Nephron progenitor cell (in vitro differentiated cells): ENCODE measurements at regions not wholly inside any gene's neighbourhood (a gene's known extent, or its start where the extent isn't known, plus 50 kb on each side); places are given as distances from the start of the nearest gene placed in this dataset.
"Not testable (repeated sequence)": the region's sequence is repeated elsewhere in the genome, so short reads cannot be mapped to it uniquely, and the experiment has no call there.

ENCODE experiments used
- DNase-seq: peaks from one replicate; pipeline ENCODE4 v3.0.0; 2021
- H3K27ac Mint-ChIP-seq: 2 replicates; pipeline ENCODE4 v1.8.0; 2021; ENCODE audit warnings: mild to moderate bottlenecking, moderate library complexity, mixed read lengths
- H3K27me3 Mint-ChIP-seq: 2 replicates; pipeline ENCODE4 v1.8.0; 2021; ENCODE audit warnings: mild to moderate bottlenecking, low read depth, mixed read lengths; ENCODE audit not compliant: poor library complexity
- H3K36me3 Mint-ChIP-seq: 2 replicates; pipeline ENCODE4 v1.8.0; 2021; ENCODE audit warnings: low read depth, mixed read lengths
- H3K4me1 Mint-ChIP-seq: 2 replicates; pipeline ENCODE4 v1.8.0; 2021; ENCODE audit warnings: mixed read lengths
- H3K4me3 Mint-ChIP-seq: 2 replicates; pipeline ENCODE4 v1.8.0; 2021; ENCODE audit warnings: mild to moderate bottlenecking, moderate library complexity, mixed read lengths
- H3K9me3 Mint-ChIP-seq: 2 replicates; pipeline ENCODE4 v1.8.0; 2021; ENCODE audit warnings: mild to moderate bottlenecking, moderate library complexity, mixed read lengths
- TF ChIP-seq, protein P1 (sequence below): fragments of 200-600 bp; sonication (generic); IDR thresholded peaks from 2 replicates; pipeline ENCODE4 v1.5.0; 2021; ENCODE audit warnings: antibody characterized with exemption

DNA sequence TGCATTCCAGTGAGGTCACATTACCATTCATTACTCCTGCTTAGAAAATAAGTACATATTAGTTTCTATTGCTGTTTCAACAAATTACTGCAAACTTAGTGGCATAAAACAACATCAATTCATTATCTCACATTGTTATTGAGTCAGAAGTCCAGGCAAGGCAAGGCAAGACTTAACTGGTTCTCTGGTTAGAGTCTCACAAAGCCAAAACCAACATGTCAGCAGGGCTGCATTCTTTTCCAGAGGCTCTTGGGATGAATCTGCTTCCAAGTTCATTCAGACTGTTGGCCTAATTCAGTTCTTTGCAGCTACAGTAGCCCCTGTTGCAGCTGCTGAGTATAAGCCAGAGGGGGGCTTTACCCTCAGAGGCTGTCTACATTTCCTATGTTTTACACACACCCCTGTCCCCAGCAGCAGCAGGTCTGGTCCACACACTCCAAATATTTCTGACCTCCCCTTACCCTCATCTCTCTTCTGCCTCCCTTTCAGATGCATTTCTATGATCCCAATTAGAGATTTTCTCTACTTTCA is 892.1 kb upstream of the EPHA5 start:
- Mint-ChIP-seq H3K27ac (no peak overlapping the region), H3K27me3 (no peaks in the 10 kb centered on the region), H3K4me3 (no peak overlapping the region), H3K4me1 (no peaks in the 10 kb centered on the region), H3K36me3 (no peaks in the 10 kb centered on the region), H3K9me3 (no peaks in the 10 kb centered on the region)
- TF ChIP-seq, protein P1, sequence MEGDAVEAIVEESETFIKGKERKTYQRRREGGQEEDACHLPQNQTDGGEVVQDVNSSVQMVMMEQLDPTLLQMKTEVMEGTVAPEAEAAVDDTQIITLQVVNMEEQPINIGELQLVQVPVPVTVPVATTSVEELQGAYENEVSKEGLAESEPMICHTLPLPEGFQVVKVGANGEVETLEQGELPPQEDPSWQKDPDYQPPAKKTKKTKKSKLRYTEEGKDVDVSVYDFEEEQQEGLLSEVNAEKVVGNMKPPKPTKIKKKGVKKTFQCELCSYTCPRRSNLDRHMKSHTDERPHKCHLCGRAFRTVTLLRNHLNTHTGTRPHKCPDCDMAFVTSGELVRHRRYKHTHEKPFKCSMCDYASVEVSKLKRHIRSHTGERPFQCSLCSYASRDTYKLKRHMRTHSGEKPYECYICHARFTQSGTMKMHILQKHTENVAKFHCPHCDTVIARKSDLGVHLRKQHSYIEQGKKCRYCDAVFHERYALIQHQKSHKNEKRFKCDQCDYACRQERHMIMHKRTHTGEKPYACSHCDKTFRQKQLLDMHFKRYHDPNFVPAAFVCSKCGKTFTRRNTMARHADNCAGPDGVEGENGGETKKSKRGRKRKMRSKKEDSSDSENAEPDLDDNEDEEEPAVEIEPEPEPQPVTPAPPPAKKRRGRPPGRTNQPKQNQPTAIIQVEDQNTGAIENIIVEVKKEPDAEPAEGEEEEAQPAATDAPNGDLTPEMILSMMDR = no peak
- DNase-seq = no peak

- DNase-seq, H3K4me1 Mint-ChIP-seq, H3K36me3 Mint-ChIP-seq, H3K27me3 Mint-ChIP-seq, H3K9me3 Mint-ChIP-seq, H3K27ac Mint-ChIP-seq, H3K4me3 Mint-ChIP-seq: not testable (repeated sequence)
Measured at GRCh38 chr4:66561465-66562053, 891.3 kb upstream of the EPHA5 start.

GRCh38 chr4:66558651-66559050 is 888.4 kb upstream of the EPHA5 start:
- Mint-ChIP-seq H3K36me3 (no peaks in the 10 kb centered on the region), H3K4me1 (no peaks in the 10 kb centered on the region), H3K27me3 (no peaks in the 10 kb centered on the region), H3K4me3 (no peak overlapping the region), H3K9me3 (no peaks in the 10 kb centered on the region), H3K27ac (no peak overlapping the region)
- no peak for DNase-seq
- TF ChIP-seq, protein P1 = no peak

- no peaks in the 10 kb centered on the region for H3K36me3 Mint-ChIP-seq
- H3K4me3 Mint-ChIP-seq = no peak overlapping the region
- no peak overlapping the region for H3K27ac Mint-ChIP-seq
- no peak for DNase-seq
- H3K9me3 Mint-ChIP-seq = peaks cover 12% of the 10 kb centered on the region
- no peaks in the 10 kb centered on the region for H3K4me1 Mint-ChIP-seq
- TF ChIP-seq, protein P1 = no peak
- H3K27me3 Mint-ChIP-seq = no peaks in the 10 kb centered on the region
Measured at GRCh38 chr4:66556651-66557278, 886.5 kb upstream of the EPHA5 start.

DNA sequence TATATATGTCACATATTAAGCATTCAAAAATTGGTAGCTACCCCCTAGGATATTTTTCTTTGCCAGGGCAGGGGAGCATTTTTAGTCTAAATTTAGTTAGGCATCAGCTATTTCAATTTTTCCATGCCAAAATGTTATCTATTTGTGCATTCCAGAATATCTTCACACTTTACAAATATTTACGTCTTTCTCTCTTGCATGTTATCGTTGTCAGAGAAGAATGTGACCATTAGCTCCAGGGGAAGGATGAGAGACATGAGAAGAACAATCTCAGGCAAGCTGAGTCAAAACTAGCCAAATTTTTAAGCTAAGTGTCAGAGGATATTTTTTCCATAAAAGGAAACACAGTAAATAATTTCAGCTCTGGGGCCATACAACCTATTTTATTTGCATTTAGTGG is 885.0 kb upstream of the EPHA5 start:
- no peak for DNase-seq
- H3K9me3 Mint-ChIP-seq = peaks cover 21% of the 10 kb centered on the region
- no peak overlapping the region for H3K4me3 Mint-ChIP-seq
- H3K4me1 Mint-ChIP-seq = no peaks in the 10 kb centered on the region
- no peak overlapping the region for H3K27ac Mint-ChIP-seq
- TF ChIP-seq, protein P1 = no peak
- no peaks in the 10 kb centered on the region for H3K36me3 Mint-ChIP-seq
- no peaks in the 10 kb centered on the region for H3K27me3 Mint-ChIP-seq

DNA sequence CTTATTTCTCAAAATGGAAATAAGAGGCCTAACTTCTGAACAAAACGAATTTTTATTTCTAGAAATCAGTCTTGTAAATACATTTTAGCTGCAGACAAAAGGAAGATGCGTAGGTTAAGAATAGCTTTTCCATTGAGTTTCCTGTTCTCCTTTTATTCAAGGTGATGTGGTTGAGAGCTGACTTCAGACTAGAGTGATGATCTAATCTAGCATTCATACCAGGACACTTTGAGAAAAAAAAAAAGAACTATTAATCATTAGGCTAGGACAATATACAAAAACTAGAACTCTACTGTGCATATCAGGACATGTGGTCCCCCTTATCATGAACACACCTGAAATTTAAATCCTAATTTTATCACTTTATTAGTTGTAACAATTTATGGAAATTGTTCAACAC is 884.5 kb upstream of the EPHA5 start:
- no peak overlapping the region for H3K27ac Mint-ChIP-seq
- H3K36me3 Mint-ChIP-seq = no peaks in the 10 kb centered on the region
- TF ChIP-seq, protein P1 = no peak
- no peaks in the 10 kb centered on the region for H3K4me1 Mint-ChIP-seq
- no peak overlapping the region for H3K4me3 Mint-ChIP-seq
- DNase-seq = no peak
- H3K9me3 Mint-ChIP-seq = peaks cover 26% of the 10 kb centered on the region
- no peaks in the 10 kb centered on the region for H3K27me3 Mint-ChIP-seq

DNA sequence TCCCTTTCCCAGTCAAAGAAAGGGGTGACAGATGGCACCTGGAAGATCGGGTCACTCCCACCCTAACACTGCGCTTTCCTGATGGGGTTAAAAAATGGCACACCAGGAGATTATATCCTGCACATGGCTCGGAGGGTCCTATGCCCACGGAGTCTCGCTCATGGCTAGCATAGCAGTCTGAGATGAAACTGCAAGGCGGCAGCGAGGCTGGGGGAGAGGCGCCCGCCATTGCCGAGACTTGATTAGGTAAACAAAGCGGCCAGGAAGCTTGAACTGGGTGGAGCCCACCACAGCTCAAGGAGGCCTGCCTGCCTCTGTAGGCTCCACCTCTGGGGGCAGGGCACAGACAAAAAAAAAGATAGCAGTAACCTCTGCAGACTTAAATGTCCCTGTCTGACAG is 875.0 kb upstream of the EPHA5 start:
- not testable (repeated sequence) for H3K4me1 Mint-ChIP-seq, H3K4me3 Mint-ChIP-seq, DNase-seq, H3K27ac Mint-ChIP-seq, H3K36me3 Mint-ChIP-seq, H3K27me3 Mint-ChIP-seq
- peaks cover 31% of the 10 kb centered on the region for H3K9me3 Mint-ChIP-seq
